ENCODE measurements at regions not wholly inside any gene's neighbourhood (a gene's known extent, or its start where the extent isn't known, plus 50 kb on each side); places are given as distances from the start of the nearest gene placed in this dataset.

DNA sequence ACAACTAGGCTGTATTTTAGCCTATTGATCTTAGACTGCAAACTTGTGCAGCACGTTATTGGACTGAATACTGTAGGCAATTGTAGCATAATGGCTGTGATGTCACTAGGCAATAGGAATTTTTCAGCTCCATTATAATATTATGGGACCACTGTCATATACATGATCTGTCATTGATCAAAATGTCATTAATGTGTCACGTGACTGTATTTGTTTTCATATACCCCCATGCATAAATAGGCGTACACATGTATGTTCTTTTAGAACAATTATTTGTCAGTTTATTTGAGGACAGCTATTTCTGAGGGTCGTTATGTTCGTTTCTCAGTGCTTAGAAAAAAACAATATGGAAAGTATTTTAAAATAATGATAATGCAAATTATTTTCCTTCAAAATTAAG lies 111.9 kb upstream of the CDH2 start:
- no peak for TF ChIP-seq EZH2 (IDR thresholded peaks at IDR 0.05; ENCODE audit: borderline replicate concordance, insufficient read depth, low read depth, low read length, poor library complexity, severe bottlenecking)
- TF ChIP-seq, protein P1, sequence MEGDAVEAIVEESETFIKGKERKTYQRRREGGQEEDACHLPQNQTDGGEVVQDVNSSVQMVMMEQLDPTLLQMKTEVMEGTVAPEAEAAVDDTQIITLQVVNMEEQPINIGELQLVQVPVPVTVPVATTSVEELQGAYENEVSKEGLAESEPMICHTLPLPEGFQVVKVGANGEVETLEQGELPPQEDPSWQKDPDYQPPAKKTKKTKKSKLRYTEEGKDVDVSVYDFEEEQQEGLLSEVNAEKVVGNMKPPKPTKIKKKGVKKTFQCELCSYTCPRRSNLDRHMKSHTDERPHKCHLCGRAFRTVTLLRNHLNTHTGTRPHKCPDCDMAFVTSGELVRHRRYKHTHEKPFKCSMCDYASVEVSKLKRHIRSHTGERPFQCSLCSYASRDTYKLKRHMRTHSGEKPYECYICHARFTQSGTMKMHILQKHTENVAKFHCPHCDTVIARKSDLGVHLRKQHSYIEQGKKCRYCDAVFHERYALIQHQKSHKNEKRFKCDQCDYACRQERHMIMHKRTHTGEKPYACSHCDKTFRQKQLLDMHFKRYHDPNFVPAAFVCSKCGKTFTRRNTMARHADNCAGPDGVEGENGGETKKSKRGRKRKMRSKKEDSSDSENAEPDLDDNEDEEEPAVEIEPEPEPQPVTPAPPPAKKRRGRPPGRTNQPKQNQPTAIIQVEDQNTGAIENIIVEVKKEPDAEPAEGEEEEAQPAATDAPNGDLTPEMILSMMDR (IDR thresholded peaks at IDR 0.05): no peak

All from B cell (primary cell).